SJSA1 (cell line): ENCODE measurements at regions not wholly inside any gene's neighbourhood (a gene's known extent, or its start where the extent isn't known, plus 50 kb on each side); places are given as distances from the start of the nearest gene placed in this dataset.
A peak's percentile ranks its signal among the peaks of the same experiment; 100 is the strongest.

Experiments
- DNase-seq, 2 experiments: peaks; one replicate each; pipeline ENCODE4 v3.0.0-alpha.2; 2015 to 2020; ENCODE audit warnings: low spot score in 2 of 2, low read depth in 1 of 2
- H3K27ac ChIP-seq: fragments of 250-450 bp; sonication (Bioruptor Pico); 2 replicates; pipeline ENCODE4 v1.5.1; 2020; ENCODE audit warnings: mild to moderate bottlenecking, moderate library complexity
- H3K27me3 ChIP-seq: fragments of 250-450 bp; sonication (Bioruptor Pico); replicated peaks from 2 replicates; pipeline ENCODE4 v1.5.1; 2020; ENCODE audit warnings: mild to moderate bottlenecking, moderate library complexity
- H3K36me3 ChIP-seq: fragments of 250-450 bp; sonication (Bioruptor Pico); 2 replicates; pipeline ENCODE4 v1.5.1; 2020; ENCODE audit warnings: mild to moderate bottlenecking
- H3K4me1 ChIP-seq: fragments of 250-450 bp; sonication (Bioruptor Pico); replicated peaks from 2 replicates; pipeline ENCODE4 v1.6.1; 2021; ENCODE audit warnings: mild to moderate bottlenecking
- H3K4me3 ChIP-seq: fragments of 250-450 bp; sonication (Bioruptor Pico); 2 replicates; pipeline ENCODE4 v1.5.1; 2020; ENCODE audit warnings: mild to moderate bottlenecking
- H3K9me3 ChIP-seq: fragments of 250-450 bp; sonication (Bioruptor Pico); replicated peaks from 2 replicates; pipeline ENCODE4 v1.5.1; 2020; ENCODE audit warnings: mild to moderate bottlenecking

DNA sequence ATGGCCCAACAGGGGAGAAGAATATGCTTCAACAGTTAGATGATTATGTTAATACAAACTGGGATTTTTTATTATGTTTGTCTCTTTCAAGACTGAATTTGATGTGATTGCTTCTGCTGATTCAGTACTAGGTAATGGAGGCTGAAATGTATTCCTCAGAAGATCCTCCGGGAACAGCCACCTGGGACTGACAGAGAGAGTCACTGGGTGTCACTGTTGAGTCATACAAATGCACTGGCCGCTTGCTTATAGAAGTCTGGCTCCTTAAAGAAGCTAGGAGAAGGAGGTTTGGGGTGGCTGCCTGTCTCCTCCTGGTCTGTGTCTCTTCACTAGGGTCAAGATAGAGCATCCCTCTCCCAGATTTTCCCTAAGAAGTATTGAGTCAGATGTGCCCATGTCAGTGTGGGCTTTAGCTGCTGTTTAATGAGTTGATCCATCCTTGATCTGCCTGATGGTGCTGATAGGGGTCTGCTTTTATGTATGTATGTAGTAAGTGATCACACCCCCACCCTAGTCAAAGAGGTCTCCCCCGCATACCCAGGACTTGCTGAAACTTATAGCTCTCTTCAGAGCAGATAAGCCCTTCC is 773.4 kb downstream of the BRINP1 start:
- DNase-seq, result peak; percentile 33 to 42
- H3K27me3 ChIP-seq, result no peaks in the 10 kb centered on the region
- no peak overlapping the region for H3K4me3 ChIP-seq
- no peaks in the 10 kb centered on the region for H3K9me3 ChIP-seq
- no peaks in the 10 kb centered on the region for H3K36me3 ChIP-seq
- no peak overlapping the region for H3K27ac ChIP-seq
- no peaks in the 10 kb centered on the region for H3K4me1 ChIP-seq

- Histone ChIP-seq H3K27me3 (no peaks in the 10 kb centered on the region), H3K36me3 (no peaks in the 10 kb centered on the region), H3K9me3 (no peaks in the 10 kb centered on the region), H3K4me1 (no peaks in the 10 kb centered on the region), H3K27ac (no peak overlapping the region), H3K4me3 (no peak overlapping the region)
- DNase-seq, result no peak
These were observed 772.7 kb downstream of the BRINP1 start for GRCh38 chr9:118596374-118597015.

DNA sequence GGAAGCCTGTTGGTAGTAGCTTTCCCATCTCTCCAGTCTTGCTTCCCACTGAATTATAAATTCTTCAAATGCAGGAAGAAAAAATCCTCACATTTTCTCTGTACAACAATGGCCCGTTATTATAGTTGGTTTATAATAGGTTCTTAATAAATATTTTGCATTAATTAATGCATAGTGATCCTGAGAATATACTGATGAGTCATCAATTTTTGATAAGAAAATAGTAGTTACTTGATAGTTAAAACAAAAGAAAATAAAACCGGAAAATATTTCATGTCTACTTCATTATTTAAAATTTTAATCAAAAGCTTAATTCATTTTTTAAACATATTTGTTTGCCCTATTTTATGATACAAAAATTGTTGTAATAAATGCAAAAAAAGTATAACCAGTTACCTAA is 762.6 kb downstream of the BRINP1 start:
- Histone ChIP-seq H3K36me3 (no peaks in the 10 kb centered on the region), H3K27me3 (no peaks in the 10 kb centered on the region), H3K4me3 (no peak overlapping the region)

GRCh38 chr9:118609355-118610044 is 759.7 kb downstream of the BRINP1 start:
- Histone ChIP-seq H3K36me3 (no peaks in the 10 kb centered on the region), H3K27ac (peak overlapping the region; percentile 67), H3K27me3 (no peaks in the 10 kb centered on the region), H3K4me1 (peaks cover 6% of the 10 kb centered on the region), H3K9me3 (no peaks in the 10 kb centered on the region), H3K4me3 (no peak overlapping the region)
- peak in 1 of 2 experiments; percentile 39 for DNase-seq

More for the DNA sequence above, 762.6 kb downstream of the BRINP1 start:
- no peak overlapping the region for H3K27ac ChIP-seq
- no peaks in the 10 kb centered on the region for H3K9me3 ChIP-seq
- no peak for DNase-seq
- peaks cover 6% of the 10 kb centered on the region for H3K4me1 ChIP-seq

DNA sequence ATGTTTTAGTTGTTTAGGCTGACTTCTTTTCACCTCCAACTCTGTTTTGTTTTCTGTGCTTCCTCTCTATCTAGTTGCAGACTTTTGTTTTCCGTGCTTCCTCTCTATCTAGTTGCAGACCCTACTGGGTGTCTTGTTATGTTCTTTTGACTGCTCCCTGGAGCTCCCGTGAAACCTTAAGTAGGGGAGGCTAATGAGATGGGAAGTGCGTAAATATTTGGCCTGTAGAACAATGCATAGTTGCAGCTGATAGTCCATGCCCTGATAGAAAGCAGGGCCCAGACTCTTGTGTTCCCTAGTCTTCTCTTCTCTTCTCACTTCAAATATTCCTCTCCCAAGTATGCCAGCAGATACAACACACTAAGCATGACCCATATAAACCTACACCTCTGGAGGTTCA is 757.0 kb downstream of the BRINP1 start:
- Histone ChIP-seq H3K27me3 (no peaks in the 10 kb centered on the region), H3K9me3 (no peaks in the 10 kb centered on the region), H3K4me1 (peaks cover 6% of the 10 kb centered on the region), H3K27ac (no peak overlapping the region), H3K36me3 (no peaks in the 10 kb centered on the region), H3K4me3 (no peak overlapping the region)
- DNase-seq, result no peak

GRCh38 chr9:118613996-118614395 is 755.2 kb downstream of the BRINP1 start:
- no peak for DNase-seq
- no peak overlapping the region for H3K4me3 ChIP-seq
- peaks cover 3% of the 10 kb centered on the region for H3K4me1 ChIP-seq
- no peaks in the 10 kb centered on the region for H3K9me3 ChIP-seq
- H3K27ac ChIP-seq, result no peak overlapping the region
- H3K27me3 ChIP-seq, result no peaks in the 10 kb centered on the region
- no peaks in the 10 kb centered on the region for H3K36me3 ChIP-seq

- no peak overlapping the region for H3K27ac ChIP-seq
- no peak for DNase-seq
- no peaks in the 10 kb centered on the region for H3K9me3 ChIP-seq
- no peak overlapping the region for H3K4me3 ChIP-seq
- no peaks in the 10 kb centered on the region for H3K4me1 ChIP-seq
- H3K27me3 ChIP-seq, result no peaks in the 10 kb centered on the region
- H3K36me3 ChIP-seq, result no peaks in the 10 kb centered on the region
These were observed 751.2 kb downstream of the BRINP1 start for GRCh38 chr9:118618084-118618483.

GRCh38 chr9:118618849-118619248 is 750.4 kb downstream of the BRINP1 start:
- Histone ChIP-seq H3K27ac (no peak overlapping the region), H3K4me1 (no peaks in the 10 kb centered on the region), H3K27me3 (no peaks in the 10 kb centered on the region), H3K9me3 (no peaks in the 10 kb centered on the region), H3K36me3 (no peaks in the 10 kb centered on the region), H3K4me3 (no peak overlapping the region)
- no peak for DNase-seq

DNA sequence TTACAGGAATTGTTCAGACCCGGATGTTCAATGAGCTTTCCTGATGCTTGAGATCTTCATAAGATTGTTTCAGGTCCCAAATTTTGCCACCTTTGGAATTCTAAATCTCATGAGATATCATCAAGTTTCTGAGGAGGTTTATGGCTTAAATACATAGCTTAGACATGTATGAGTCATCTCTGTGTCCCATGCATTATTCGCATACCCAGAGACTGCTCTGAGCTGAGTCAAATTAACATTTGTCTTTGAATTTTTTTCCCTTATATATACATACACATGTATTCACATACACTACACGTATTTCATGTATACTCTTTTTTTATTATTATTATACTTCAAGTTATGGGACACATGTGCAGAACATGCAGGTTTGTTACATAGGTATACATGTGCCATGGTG is 744.6 kb downstream of the BRINP1 start:
- DNase-seq, result no peak

GRCh38 chr9:118630079-118630478 is 739.2 kb downstream of the BRINP1 start:
- H3K9me3 ChIP-seq, result no peaks in the 10 kb centered on the region
- H3K4me3 ChIP-seq, result no peak overlapping the region

More for the DNA sequence above, 744.6 kb downstream of the BRINP1 start:
- no peak overlapping the region for H3K4me3 ChIP-seq
- H3K4me1 ChIP-seq, result no peaks in the 10 kb centered on the region
- H3K36me3 ChIP-seq, result no peaks in the 10 kb centered on the region
- no peaks in the 10 kb centered on the region for H3K9me3 ChIP-seq
- H3K27ac ChIP-seq, result no peak overlapping the region
- no peaks in the 10 kb centered on the region for H3K27me3 ChIP-seq

DNA sequence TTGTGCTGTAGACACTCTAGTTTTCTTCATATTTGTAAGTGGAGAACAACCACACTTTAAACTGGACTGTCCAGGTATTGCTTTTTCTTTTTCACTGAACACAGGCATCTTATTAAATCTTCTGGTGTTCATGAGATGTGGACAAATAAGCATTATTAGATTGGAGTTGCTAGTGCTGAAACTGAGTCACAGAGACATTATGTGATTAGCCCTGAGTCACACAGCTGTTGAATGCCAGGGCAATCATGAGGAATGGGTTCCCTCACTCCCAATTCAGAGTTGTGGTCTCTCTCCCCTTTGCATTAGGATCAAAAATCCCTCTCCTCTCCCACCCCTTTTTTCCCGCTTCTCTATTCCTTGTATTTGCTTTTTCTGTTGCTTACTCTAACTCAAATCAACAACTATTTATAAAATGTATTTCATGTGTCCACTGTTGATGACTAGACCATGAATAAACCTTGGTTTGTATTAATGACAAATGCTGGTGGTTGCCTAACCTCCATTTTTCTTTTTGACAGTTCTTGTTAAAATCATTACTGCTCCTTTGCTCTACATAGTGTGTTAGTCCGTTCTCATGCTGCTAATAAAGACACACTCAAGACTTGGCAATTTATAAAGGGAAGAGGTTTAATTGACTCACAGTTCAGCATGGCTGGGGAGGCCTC is 738.2 kb downstream of the BRINP1 start:
- H3K27ac ChIP-seq, result no peak overlapping the region
- no peaks in the 10 kb centered on the region for H3K9me3 ChIP-seq
- no peaks in the 10 kb centered on the region for H3K36me3 ChIP-seq
- DNase-seq, result no peak
- no peaks in the 10 kb centered on the region for H3K27me3 ChIP-seq
- H3K4me1 ChIP-seq, result no peaks in the 10 kb centered on the region
- H3K4me3 ChIP-seq, result no peak overlapping the region

More at GRCh38 chr9:118630079-118630478, 739.2 kb downstream of the BRINP1 start:
- no peaks in the 10 kb centered on the region for H3K36me3 ChIP-seq
- no peaks in the 10 kb centered on the region for H3K27me3 ChIP-seq
- DNase-seq, result no peak
- no peaks in the 10 kb centered on the region for H3K4me1 ChIP-seq
- no peak overlapping the region for H3K27ac ChIP-seq

GRCh38 chr9:118631956-118632355 is 737.3 kb downstream of the BRINP1 start:
- H3K4me3 ChIP-seq, result no peak overlapping the region
- no peaks in the 10 kb centered on the region for H3K27me3 ChIP-seq
- H3K9me3 ChIP-seq, result no peaks in the 10 kb centered on the region
- H3K36me3 ChIP-seq, result no peaks in the 10 kb centered on the region
- no peaks in the 10 kb centered on the region for H3K4me1 ChIP-seq
- DNase-seq, result no peak
- no peak overlapping the region for H3K27ac ChIP-seq

DNA sequence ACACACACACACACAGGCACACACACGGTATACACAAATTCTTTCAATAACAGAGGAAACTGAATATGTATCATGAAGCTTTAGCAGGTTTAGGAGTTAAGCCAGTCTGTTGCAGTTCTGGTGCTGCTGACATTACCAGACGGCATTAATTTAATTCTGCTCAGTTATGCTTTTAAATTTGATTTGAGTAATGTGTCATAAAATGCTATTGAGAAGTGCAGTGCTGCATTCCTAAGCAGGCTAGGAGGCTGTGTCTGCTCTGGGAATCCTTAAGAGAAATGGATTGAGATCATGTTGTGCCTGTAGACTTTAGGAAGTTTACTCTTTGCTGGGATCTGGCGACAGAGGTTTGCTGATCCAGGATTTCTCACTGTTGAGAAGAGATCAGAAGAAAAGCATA is 733.8 kb downstream of the BRINP1 start:
- Histone ChIP-seq H3K36me3 (no peaks in the 10 kb centered on the region), H3K4me3 (no peak overlapping the region), H3K4me1 (peaks cover 9% of the 10 kb centered on the region)

DNA sequence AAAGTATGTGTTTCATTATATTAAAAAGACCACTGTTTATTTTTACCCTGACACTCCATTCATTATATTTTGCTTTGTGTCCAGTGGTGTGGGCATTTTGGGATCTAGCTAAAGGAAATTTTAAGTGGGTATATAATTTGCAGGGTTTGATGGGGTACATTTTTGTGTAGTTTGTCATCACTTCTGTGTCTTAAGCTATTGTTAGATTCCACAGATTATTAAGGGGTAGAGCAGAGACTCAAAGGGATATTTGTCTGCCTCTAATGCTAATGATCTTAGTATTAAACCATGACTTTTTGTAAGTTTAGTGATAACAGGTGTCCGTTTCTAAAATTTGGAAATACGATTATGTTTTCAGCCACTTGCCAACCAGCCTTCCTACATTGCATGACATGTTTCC is 731.6 kb downstream of the BRINP1 start:
- H3K9me3 ChIP-seq, result no peaks in the 10 kb centered on the region
- peaks cover 13% of the 10 kb centered on the region for H3K4me1 ChIP-seq
- DNase-seq, result peak in 1 of 2 experiments; percentile 28
- H3K36me3 ChIP-seq, result no peaks in the 10 kb centered on the region
- no peaks in the 10 kb centered on the region for H3K27me3 ChIP-seq
- no peak overlapping the region; the same call in 1 of the 2 replicates for H3K27ac ChIP-seq
- H3K4me3 ChIP-seq, result no peak overlapping the region

More for the DNA sequence above, 733.8 kb downstream of the BRINP1 start:
- H3K27me3 ChIP-seq, result no peaks in the 10 kb centered on the region
- DNase-seq, result no peak
- no peaks in the 10 kb centered on the region for H3K9me3 ChIP-seq
- no peak overlapping the region for H3K27ac ChIP-seq
